ENCODE measurements at regions not wholly inside any gene's neighbourhood (a gene's known extent, or its start where the extent isn't known, plus 50 kb on each side); places are given as distances from the start of the nearest gene placed in this dataset.
"Not testable (repeated sequence)": the region's sequence is repeated elsewhere in the genome, so short reads cannot be mapped to it uniquely, and the experiment has no call there.

DNA sequence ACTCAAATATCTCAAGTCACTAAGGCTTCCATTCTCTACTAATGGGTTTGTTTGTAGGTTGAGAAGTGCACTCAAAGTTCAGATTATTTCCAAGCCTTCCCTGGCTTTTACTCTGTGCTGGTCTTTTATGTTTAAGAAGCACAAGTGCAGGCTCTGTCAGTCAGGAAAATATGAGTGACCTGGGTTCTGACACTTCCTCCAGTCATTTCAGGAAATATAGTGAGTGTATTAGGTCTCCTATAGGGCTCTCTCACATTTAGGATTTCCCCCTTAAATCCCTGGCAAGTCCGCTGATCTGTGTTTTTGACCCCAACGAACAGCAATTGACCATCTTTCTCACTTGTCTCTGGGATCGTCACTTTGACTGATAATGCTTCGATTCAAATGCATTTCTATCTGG is 210.2 kb downstream of the ARPP21 start:
- no peak for DNase-seq (ENCODE audit: low read depth, low spot score)

DNA sequence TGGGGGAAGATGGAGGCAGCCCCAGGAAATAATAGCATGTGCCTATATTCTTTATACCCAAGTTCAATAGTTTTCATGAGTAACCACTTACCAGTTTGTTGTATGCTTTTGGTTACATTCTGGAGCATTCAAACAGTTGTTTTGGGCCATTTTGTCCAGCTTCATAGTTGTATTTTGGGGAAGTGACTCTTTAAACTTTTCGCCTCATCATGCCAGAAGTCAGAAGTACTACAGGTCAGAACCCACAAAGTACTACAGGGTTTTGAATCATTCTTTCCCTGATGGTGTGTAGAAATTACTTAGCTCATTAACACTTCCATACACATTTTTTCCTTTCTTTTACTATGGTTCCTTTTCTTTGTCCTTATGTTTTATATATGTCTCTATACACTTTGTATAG is 210.6 kb downstream of the ARPP21 start:
- DNase-seq (ENCODE audit: low read depth, low spot score) = no peak

DNA sequence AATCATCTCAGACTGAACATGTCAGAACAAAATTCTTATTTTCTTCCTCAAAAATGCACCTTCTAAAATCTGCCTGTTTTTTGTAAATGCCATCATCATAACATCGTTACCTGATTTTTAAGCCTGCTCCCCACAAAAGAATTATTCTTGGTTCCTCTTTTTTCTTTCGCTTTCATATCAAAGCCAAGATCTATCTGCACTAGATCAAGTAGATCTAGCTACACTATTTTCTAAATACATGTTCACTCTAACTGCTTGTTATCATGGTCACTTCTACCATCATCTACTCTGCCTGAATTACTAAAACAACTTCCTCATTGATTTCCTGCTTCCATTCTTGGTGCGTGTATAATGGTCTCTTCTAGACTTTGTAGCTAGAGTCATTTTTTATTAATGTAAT is 217.7 kb downstream of the ARPP21 start:
- no peak for DNase-seq (ENCODE audit: low read depth, low spot score)

DNA sequence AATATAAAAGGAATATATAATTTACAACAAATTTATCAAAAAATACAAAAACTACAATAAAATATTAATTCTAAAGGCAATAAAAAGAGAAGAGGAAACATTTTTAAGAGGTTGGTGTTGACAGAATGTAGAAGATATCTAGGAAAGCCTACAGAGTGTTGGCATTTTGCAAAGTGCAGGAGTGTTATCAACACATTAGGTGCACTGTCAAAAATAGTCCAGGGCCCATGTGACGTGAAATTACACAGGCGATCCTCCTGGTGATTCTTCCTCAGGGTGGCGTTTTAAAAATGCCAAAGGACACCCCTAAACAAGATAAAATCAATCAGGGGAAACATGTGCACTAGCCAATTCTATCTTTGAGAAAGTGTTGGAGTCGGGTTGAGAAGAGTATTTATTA is 222.7 kb downstream of the ARPP21 start:
- DNase-seq (ENCODE audit: low read depth, low spot score) = no peak

DNA sequence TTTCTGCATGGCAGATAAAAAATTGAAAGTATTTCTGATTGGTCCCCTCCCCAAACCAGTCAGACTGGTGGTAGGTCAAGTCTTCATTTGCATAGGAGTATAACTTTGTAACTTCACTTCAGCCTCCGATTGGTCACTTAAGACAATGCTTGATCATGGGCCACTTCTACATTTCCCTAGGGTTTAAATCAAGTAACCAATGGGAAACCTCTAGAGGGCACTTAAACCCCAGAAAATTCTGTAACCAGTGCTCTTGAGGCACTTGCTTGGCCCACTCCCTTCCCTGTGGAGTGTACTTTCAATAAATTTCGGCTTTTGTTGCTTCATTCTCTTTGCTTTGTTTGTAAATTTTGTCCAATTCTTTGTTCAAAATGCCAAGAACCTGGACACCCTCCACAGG is 225.5 kb downstream of the ARPP21 start:
- DNase-seq (ENCODE audit: low read depth, low spot score) = no peak

DNA sequence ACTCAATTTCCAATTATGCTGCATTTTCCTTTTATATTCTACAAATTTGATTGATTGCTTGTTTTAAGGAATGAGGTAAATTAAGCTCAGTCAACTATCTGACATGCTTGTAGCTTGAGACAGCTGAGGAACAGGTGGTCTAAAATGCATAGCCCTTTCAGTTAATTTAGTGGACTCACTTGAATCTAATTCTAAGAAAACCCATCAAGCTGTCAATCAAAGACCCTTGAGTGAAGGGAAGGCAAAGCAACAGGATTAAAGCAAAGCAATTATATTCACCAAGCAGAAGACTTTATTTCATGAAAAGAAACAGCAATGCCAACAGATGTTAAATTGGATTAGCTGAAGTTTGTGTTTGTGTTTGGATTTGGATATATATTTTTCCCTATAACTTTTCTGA is 228.5 kb downstream of the ARPP21 start:
- DNase-seq (ENCODE audit: low read depth, low spot score) = no peak

DNA sequence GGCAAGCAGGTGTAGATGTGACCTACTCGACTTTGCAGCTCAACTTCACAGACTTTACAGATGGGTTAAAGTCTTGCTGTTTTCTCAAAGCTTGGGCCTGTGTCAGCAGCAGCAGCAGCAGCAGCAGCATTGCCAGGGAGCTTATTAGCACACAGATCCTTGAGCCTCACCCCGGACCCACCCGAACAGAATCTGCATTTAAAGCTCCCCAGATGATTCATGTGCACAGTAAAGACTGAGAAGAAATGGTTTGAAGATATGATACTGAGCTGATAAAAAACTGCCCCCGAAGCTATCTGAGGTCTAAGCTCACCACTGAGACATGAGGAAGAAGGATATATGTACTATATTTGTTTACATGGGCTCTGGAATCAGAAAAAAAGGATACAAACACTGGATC is 231.7 kb downstream of the ARPP21 start:
- DNase-seq (ENCODE audit: low read depth, low spot score) = no peak

DNA sequence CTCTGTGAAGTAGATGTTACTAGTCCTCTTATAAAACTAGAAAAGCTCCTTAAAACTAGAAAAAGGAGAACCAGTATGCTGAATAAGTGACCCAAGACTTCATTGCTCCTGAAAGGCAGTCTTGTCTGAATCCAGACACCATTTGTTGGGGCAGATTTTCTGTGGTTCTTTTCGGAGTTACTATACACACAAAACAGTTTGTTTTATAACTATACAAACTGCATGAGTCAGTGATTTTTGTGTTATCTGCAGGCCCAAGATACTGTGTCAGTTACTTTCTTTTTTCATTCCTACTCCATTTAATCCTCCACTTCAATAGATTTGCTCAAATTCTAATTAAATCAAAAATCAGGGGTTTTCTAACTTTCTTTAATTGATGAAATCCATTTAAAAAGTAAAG is 244.6 kb downstream of the ARPP21 start:
- no peak for DNase-seq (ENCODE audit: low read depth, low spot score)

DNA sequence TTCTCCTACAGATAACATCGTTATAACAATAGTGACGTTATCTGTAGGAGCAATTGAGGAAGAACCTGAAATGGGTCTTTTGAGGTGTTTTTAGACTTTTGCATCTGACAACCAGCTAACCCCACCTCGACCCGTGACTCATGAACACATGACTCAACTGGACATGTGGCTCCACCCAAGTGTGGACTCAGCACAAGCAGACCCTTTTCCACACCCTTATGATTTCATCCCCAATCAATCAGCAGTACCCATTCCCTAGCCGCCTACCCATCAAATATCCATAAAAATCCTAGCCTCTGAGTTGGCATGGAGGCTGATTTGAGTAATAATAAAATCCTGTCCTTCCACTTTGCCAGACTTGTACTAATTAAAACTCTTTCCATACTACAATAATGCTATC is 255.4 kb downstream of the ARPP21 start:
- no peak for DNase-seq (ENCODE audit: low read depth, low spot score)

DNA sequence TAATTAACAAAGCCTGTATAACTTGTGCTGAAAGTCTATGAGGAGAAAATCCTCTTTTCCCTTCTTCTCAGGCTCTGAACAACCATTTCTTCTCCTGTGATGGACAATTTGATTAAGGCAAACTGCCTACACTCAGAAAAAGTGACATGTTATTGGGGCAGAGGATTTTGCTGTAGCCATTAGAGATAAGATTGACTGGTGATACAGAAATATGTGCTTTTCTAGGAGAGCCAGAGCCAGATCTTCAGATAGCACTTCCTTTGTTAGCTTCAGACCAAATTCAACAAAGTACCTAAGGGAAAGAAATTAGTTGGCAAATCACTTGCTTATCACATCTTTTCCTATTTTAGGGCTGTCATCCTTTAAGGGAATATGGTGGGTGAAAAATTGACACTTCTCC is 259.9 kb downstream of the ARPP21 start:
- DNase-seq (ENCODE audit: low read depth, low spot score) = no peak

DNA sequence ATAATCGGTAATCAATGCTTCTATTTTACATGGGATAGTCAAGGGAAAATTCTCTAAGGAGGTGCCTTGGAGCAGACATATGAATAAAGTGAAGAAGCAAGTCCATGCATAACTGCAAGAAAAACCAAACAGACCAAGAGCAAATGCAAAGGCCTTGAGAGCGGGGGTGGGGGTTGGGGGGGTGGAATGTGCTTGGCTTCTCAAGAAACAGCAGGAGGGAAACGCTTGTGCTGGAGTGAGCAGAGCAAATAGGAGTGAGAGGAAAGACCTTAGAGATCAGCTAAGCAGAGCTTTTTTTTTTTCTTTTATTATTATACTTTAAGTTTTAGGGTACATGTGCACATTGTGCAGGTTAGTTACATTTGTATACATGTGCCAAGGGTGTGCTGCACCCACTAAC is 260.8 kb downstream of the ARPP21 start:
- no peak for DNase-seq (ENCODE audit: low read depth, low spot score)

DNA sequence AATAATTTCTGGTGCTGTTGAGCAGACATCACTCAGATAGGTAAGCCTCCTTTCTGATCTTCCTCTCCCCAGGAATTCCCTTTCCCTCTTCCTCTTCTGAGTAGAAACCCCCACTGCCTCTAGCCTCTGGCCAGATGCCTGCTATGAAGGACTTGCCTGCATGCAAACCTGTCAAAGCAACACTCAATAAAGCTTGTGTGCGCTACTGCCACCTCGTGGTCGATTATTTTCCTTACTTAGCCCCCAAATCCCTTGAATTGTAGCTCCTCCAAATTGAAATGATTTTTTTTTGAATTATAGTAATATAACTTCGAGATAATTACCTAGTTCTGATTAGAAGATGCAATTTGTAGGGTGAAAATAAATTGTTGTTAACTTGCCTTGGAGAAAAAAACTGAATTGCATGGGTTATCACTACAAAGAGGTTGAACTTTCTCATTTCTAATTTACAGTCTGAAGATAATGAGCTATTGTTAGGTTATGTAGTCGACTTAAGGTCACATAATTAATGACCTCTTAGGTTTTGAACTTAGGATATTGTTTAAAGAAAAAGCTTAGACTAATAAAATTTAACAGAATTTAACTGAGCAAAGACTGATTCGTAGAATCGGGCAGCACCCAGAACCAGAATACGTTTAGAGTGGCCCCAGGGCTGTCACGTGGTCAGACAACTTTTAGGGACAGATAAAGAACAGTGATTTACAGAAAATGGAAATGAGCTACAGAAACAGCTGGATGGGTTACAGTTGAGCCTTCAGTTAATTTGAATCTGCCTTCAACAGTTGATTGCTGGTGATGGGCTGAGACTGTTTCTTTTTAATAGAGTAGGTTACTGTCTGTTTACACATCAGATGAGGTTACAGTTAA is 269.3 kb downstream of the ARPP21 start:
- DNase-seq (ENCODE audit: low read depth, low spot score) = peak; percentile 1

DNA sequence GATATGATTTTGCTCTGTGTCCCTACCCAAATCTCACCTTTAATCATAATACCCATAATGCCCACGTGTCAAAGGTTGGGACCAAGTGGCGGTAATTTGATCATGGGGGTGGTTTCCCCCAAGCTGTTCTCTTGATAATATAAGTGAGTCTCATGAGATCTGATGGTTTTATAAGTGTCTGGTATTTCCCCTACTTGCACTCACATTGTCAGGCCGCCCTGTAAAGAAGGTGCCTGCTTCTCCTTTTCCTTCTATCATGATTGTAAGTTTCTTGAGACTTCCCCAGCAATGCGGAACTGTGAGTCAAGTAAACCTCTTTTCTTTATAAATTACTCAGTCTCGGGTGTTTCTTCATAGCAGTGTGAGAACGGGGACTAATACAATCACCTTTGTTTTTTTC is 279.8 kb downstream of the ARPP21 start:
- DNase-seq (ENCODE audit: low read depth, low spot score) = no peak

DNA sequence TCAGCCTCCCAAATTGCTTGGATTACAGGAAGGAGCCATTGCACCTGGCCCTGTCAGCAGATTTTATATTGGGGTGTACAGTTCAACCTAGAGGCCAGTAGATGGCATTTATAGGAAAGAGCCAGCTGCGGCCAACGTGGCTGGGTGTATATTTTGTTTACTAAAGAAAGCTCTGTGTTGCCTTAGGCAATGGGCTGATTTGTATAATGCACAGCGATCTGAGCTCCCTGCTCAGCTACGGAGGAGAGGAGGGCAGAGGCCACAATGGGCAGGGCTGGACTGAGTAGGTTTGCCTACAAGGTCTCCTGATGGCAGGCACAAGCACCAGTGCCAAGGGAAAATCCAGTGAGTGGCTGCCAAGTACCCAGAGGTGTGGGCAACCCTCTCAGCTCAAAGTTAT is 282.4 kb downstream of the ARPP21 start:
- no peak for DNase-seq (ENCODE audit: low read depth, low spot score)

DNA sequence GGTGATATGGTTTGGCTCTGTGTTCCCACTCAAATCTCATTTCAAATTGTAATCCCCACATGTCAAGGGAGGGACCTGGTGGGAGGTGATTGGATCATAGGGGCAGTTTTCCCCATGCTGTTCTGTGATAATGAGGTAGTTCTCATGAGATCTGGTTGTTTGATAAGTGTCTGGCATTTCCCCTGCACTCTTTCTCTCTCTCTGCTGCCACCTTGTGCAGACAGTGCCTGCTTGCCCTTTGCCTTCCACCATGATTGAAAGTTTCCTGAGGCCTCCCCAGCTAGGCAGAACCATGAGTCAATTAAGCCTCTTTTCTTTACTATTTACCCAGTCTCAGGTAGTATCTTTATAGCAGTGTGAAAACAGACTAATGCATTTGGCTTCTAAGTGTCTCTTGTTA is 284.7 kb downstream of the ARPP21 start:
- DNase-seq (ENCODE audit: low read depth, low spot score) = not testable (repeated sequence)

DNA sequence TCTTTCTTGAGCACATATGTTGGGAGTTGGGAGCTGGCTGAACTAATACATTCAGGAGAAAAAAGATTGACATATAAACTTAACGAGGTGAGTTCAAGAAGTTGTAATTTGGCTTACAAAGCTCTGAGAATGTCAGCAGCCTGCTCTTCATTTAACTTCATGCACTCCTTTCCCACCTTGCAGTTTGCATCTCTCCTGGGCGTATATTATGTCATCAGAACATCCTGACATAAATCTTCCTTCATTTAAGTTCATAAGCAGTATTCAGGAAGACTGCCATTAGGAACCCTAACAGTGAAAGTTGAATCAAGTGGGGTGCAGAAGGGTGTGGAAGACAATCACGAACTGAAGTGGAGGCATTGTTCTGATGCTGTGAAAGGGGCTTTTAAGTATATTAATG is 288.1 kb downstream of the ARPP21 start:
- DNase-seq (ENCODE audit: low read depth, low spot score) = no peak

DNA sequence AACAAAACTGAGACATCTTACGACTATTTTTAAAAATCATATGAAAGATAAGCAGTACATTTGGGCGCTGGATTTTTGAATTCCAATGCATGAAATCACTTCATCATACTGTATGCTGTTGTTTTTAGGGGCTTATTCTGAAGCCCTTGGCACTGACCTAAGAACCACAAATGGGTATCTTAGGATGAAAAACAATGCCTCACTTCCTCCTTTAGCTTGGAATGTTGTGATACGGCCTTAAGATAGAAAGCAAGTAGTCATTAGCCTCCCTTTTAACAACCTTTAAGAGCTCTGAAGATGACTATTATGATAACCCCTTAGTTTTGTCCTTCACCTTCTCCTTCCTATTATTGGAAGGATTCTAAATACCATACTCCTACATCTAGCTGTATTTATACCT is 289.8 kb downstream of the ARPP21 start:
- DNase-seq (ENCODE audit: low read depth, low spot score) = no peak

DNA sequence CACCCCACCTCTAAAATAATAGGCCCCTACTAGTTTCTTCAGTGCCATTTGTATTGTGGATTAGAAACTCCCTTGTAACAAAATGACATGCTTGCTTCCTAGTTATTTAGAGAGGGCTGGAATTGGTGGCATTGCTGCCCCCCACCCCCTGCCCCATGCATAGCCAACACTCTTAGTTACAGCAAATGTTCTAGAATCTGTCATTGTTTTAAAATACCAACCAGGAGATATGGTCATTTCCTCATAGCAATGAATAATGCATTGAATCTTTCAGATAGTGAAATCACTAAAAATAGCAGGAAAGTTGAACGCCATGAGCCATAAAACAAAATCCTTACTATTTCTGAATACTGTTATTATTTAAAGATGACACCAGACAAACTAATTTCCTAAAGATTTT is 292.5 kb downstream of the ARPP21 start:
- DNase-seq (ENCODE audit: low read depth, low spot score) = no peak

DNA sequence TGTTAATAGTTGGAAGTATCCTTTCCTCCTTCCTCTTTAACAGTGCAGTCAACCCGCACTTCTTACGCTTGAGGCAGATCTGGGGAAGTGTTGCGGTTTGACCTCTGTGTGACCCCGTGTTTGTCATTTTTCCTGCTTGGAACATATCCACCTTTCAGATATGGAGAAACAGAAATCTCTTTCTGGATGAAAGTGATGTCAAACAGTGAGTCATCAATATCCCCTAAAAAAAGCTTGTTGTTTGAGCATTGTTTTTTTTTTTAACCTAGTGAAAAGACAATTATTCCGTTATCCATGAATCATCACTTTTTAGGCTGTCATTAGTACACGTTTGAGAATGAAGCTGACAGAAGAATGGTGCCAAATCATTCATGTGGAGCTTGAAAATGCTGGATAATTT is 293.7 kb downstream of the ARPP21 start:
- DNase-seq (ENCODE audit: low read depth, low spot score) = no peak

DNA sequence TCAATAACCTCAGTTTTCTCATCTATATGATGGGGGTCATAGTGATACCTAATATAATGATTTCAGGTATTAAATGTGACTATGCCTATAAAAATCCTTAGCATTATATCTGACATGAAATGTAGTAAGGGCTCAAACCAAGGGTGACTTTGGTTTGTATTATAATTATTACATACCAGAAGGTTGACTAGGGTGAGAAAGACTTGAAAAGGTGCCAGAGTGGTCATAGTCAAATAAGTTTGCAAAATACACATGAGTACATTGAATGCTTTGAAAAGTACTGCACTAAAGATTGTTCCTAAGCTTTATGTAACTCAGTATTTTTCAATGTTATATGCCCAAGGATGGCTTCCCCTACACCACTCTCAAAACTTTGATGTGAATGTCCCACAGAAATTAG is 297.2 kb downstream of the ARPP21 start:
- no peak for DNase-seq (ENCODE audit: low read depth, low spot score)

DNA sequence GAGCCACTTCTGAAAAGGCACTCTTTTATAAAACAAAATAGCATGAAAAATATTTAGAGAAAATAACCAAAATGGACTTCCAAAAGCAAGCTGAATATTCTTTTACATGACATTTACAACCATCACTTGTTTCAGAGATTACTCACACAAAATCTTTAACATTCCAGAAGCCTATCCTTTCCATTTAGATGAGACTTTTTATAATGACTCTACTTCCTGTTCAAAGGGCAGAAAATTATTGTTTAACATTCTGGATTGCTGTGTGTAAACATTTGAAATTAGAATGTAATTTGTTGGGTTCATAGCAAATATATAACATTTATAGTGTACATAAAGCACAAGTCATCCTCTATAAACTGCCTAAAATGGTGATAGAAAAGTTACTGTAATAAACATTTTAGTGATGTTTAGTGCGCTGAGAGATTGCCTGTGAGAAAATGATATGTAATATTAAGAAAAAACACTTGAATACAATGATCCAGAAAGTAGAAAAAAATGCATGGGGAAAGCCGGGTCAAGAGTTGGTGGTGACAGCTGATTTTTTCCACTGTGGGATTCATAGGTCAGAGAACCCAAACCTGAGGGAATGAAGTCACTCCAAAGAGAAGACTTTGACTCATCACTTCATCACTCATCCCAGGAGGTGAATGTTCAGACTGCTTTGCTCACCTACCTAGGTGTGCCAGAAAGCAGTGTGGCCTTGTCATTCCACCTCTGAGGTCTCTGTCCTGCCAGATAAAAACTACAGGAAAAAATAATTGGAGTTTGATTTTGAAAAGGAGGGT is 305.8 kb downstream of the ARPP21 start:
- DNase-seq (ENCODE audit: low read depth, low spot score) = no peak

DNA sequence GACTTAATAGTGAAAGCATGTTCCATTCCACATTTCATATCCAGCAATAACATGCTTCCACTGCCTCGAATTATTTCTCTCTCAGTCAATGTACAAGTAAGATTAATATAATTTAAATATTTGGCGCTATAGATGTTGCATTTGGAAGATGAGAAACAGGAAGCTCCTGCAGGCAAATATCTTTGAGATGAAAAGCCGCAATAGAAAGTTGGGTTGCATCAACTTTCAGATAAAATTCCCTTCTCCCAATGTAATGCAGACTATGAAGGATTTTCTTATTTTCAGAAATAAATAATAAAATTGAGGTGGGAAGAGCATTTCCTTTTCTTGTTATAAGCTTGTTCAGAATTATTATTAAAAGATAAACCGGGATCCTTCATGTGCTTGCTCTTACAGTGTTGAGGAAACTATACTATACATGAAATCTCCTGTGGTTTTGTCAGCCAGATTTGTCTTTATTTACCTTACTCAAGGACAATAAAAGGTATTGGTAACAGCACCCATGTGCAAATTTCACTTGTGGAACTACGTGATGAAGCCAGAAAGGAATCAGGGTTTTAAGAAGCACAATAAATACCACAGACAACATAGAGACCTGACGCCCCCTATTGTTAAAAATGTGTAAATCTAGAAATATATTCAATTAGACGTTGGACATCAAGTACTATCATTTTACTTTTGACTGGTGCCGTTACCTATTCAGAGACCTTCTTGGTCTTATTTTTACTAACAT is 307.0 kb downstream of the ARPP21 start:
- DNase-seq (ENCODE audit: low read depth, low spot score) = no peak
